ENCODE measurements at regions not wholly inside any gene's neighbourhood (a gene's known extent, or its start where the extent isn't known, plus 50 kb on each side); places are given as distances from the start of the nearest gene placed in this dataset.

DNA sequence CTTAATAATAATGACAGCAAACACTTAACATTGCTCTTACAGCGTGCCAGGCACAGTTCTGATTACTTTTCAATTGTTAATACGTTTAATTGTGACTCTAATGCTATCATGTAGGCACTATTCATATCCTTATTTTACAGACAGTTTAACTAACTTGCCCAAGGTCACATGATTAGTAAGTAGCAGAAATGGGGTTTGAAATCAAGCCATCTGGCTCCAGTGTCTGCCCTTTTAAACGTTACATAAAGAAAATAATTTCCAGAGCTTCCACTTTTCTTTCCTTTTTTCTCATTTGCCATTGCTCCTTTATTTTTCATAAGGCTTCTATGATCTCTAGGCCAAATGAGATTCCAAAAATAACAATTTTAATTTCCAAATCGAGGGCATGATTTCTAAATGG lies 50.6 kb upstream of the IKZF2 start:
- DNase-seq: no peak

DNA sequence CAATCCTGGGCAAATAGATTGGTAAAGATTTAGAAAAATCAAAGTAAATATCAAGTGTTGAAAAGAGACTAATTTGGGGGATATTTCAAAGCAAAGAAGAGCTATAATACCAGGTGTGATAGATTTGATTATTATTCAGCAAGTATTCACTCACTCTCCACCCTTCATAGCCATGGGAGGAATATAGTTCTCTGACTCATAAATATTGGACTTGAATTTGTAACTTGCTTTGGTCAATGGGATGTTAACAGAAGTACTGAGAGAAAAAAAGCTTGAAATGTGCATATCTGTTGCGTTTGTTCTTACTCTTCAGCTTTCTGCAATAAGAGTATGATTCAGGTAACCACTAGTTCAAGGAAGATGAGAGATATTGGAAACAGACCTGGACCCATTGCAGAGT lies 54.5 kb upstream of the IKZF2 start:
- no peak for DNase-seq

DNA sequence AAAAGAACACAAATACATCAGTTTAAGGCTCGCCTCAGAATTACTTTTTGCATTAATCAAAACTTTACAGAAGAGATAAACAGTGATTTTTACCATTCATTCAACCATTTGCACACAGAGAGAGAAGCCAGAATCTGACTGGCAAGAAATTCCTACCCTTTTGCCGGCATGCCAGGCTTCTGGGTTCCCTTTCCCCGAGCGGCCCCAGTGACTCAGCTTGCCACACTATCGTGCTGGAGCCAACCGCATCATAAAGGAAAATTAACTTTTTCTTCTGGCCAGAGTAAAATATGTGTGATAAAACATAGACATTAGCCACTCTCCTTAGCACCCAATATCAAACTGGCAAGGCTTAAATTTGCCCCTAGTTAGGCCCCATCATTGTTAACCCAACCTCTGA lies 61.8 kb upstream of the IKZF2 start:
- no peak for DNase-seq

DNA sequence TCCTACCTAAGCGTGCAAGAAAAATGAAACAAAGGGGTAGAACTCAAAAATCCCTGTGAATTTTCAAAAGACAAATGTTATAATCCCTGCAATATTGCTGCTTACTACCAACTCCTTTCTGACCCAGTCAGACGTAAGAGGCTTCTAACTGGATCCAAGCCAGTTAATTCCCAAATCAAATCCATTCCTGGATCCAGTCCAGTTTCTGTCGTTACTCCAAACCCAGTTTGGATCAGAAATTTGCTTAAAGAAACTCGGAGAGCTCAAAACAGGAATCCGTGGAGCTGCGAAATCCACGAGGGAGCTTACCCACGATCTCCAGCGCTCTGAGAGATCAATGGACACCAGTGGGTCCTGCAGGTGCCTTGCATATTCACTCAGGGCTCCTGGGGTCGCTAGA lies 62.8 kb upstream of the IKZF2 start:
- DNase-seq: no peak

DNA sequence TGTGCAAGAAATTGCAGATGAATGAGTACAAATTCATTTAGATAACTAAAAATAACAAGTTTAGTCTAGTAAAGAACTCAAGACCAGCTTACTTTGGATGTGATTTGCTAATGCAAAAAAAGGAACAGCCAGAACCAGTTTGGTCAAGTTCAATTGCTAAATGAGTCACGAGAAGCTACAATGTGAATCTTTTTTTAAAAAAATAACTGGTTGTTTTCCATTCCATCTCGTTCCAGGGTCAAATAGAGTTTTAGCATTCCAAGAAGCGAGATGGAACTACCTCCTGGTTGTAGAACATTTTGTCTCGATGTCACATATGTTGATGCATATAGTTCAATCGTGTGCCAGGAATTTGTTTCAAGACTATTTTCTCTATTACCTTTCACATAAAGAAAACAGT lies 65.0 kb upstream of the IKZF2 start:
- DNase-seq: no peak

DNA sequence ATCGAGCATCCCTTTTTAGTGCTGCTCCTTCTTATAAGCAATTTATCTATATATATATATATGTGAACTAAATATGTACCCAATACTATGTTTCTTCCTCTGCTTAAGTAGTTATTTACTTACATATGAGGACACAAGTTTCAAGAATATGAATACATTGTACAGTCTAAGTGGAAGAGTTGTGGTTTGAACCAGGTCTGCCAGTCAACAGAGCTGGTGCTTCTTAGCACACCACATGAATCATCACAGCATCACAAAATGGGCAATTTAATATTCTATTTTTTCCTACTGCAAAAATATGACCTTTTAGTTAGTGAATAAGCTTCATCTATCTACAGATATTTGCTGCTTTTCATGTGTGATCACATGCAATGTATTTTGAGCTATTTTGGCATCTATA lies 64.4 kb upstream of the SPAG16 start:
- no peak for DNase-seq

DNA sequence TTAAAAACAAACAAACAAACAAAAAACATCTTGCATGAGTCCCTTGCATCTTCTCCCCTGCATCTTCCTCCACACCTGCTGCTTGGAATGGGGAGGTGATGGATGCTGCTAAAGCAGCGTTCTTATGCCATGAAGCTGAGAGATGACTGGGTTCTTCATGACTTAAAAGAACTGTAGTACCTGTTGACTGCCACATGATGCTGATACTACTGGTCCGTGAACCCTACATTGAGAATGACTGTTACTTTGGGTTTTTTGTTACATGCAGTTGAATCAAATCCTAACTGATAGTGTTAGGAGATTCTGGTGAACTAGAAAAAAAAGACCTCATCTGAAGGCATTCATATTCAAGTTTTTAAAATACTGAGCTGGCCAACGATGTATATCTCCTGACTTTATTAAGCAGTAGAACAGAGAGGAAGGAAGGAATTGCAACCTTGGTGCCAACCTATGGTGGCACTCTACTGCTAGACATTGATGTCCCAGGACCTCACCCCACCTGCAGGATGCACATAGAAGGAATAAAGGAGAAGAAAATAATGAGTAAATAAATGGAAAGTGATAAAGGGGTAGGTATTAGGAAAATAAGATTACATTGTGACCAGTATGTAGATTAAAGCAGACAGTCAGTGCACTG lies 63.2 kb upstream of the SPAG16 start:
- DNase-seq: no peak

DNA sequence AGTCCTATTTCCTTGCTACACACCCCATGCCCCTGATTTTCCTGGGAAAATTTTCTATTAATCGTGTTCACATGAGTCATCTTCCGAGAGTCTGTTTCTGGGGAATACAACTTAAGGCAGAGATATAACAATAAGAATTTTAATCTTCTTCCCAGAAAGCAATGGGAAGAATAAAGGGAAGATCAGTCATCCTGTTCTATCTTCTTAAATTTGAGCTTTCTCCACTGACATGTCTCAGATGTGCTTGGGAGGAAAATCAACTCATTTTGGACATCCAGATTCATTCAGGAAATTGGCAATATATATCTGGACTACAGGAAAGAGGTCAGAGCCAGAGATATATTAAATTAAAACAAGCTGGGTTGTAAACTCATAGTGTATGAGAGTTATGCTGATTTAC lies 62.3 kb upstream of the SPAG16 start:
- DNase-seq: no peak

DNA sequence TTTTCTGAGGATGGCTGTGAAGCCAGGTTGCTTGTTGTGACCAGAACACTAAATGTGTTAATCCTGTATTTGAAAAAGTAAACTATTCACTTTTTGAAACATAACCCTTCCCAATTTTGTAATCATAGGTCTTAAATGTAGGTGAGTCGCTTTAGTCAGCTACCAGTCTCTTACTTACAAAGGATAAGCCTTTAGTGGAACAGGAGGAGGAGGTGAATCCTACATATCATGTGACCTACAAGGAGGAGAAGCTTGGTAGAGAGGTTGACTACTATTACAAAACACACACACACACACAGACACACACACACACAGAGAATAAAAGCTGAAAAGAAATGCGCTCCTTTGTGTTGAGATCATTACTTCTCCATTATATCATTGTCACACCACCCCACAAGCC lies 59.9 kb upstream of the SPAG16 start:
- no peak for DNase-seq

DNA sequence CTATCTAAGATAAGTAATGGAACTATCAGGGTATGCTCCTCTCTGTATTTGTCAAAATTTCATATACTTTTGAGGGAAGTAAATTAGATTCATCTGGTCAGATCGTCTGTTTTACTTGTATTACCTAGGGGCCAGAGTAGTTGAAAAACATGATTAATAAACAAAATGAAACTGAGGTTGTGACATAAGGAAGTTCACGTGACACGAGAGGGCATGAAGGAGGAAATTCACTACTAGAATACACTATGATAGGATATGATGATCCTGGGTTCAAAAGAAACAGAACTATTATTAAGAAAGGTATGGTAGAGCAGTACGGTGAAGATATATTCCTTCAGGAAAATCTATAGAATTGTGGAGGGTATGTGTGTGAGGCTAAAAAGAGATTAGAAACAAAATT lies 58.4 kb upstream of the SPAG16 start:
- DNase-seq: no peak

DNA sequence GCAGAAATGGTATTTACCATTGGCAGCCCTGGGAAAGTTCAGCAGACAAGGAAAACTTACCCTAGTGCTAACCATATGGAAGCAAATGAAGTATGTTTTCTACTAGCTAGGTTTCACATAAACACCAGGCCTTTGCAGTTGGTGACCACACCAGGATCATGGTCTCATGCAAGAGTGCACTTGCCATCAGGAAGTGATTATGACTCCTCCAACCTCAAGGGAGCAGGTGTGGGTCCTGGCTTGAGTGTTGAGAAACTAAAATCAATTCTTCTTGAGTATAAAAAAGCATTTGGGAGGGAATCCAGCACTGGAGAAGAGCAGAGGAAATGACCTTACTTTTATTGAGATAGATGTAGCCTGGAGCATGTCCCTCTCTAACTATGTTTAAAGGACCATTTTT lies 56.8 kb upstream of the SPAG16 start:
- DNase-seq: no peak

DNA sequence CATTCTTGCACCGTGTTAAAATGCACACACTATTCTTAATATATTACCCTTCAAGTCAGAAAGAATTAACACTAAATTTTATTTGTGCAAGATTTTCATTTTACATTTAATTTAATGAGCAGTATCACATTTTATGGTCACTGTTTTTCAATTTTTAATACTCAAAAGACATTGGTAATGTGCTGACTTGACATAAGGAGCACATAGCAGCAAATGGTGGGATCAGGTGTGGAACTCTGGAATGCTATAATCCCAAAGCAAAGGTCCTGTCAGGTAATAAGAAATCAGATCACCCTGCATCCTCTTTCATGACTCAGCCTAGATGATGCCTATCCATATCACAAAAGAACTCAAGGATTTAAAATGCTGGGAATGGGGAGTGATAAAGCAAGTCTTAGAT lies 55.6 kb upstream of the SPAG16 start:
- no peak for DNase-seq

DNA sequence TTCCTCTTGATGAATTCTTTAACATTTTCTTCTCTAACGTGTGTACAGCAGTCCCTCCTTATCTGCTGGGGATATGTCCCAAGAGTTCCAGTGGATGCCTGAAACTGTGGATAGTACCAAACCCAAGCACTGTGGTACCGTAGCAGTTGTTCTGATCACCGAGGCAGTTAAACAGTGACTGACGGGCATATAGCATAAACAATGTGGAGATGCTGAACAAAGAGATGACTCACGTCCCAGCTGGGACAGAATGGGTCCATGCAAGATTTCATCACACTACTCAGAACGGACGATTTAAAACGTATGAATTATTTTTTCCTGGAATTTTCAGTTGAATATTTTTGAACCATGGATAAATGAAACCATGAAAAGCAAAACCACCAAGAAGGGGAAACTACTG lies 54.5 kb upstream of the SPAG16 start:
- DNase-seq: peak in 1 of 58 donors; percentile 16

DNA sequence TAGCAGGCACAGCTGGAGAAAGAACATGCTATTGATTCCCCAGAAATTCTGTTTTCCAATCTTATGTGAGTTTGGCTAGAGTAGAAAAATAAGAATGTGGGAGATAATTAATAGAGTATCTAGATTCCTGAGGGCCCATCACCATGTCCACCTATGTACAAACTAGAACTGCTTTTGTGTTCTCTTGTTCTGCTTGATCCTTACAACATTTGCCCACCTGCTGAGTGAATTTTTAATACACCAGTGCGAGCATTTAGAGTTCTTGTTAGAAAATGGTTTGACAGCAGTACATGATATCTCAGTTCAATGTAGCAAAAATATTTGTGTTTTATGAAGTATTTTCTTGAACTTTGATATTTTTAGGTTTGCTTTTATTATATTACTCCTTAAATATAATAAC lies 52.3 kb upstream of the SPAG16 start:
- no peak for DNase-seq

DNA sequence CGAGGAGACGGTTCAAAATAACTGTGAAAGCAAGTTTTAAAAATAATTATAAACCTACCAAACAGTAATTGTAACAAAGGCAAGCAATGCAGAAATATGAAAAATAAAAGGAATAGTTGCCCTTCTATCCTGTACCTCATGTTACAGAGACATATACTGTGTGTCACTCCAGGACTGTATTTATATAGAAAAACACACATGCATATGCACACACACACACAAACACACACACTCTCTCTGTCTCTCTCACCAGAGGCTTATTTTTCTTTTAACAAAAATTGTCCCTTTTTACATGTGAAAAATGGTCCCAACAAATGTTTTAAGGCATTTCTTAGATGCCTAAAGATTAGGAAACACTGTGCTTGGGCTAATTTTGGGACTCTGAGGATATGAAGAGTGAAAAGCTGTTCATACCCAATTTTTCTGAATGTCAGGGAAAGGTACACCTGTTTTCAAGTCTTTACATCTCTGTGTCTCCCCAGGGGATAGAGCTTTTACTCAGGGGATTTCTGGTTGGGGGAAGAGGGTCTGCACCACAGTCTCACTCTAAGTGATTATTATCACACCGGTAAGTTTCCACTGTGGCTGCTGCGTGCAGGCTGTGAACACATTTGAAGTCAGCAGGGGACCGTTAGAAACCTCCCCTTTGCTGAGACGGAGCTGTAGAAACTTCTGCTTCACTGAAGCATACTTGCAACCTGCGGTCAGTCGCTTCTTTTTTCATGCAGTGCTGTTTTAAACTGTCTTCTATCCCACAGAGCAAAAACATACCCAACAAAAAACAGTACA lies 51.4 kb upstream of the SPAG16 start:
- DNase-seq: no peak

DNA sequence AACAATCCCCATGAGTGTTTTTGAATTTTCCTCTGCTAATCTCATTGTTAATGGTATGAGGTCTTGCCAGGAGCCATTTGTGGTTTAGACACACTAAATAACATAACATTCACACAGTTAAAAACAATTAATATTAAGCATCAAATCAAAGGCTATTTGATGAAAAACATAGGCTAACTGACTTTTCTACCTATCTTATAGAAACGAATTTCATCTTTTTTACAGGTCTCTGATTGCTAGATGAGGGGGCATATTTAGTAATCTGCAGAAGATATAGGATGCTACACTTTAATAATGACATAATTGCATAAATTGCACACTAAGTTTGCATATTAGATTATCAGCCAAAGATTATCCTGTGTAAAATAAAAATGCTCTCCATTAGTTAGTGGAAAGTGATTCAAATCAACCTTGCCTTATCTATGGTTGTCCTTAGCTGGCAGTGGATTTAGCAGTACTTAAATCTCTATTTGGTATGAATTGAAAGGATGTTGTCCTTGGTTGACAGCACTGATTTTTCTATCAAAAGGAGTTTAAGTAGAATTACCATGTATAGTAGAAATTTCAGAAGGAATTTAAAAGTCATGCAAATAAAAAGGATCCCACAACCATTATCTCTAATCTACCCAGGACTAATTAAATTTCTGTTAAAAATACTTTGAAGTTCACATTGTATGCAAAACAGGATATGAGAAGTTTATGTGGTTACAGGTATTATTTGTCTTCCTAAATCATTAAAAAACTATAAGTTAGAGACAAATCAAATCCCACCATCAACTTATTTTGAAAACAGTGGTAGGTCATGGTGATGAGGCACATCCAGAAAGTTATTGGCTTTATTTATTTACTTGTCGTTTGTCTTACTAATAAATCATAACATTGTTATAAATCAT lies 50.6 kb upstream of the SPAG16 start:
- no peak for DNase-seq

All from anterior cingulate cortex (tissue), 58 donors.